ENCODE measurements at regions not wholly inside any gene's neighbourhood (a gene's known extent, or its start where the extent isn't known, plus 50 kb on each side); places are given as distances from the start of the nearest gene placed in this dataset.

- Histone ChIP-seq H3K79me2 (ENCODE audit: low read length) (no peaks in the 10 kb centered on the region), H3K4me3 (ENCODE audit: low read length) (no peak overlapping the region), H4K20me1 (ENCODE audit: insufficient read depth, low read length) (no peaks in the 10 kb centered on the region), H3K4me2 (ENCODE audit: low read length) (no peak overlapping the region), H3K27ac (ENCODE audit: low read length) (no peak overlapping the region), H3K36me3 (replicated peaks; ENCODE audit: low read depth, low read length) (no peaks in the 10 kb centered on the region), H3K4me1 (ENCODE audit: low read length) (no peaks in the 10 kb centered on the region), H3K9ac (ENCODE audit: low read length) (no peak overlapping the region), H3K27me3 (ENCODE audit: low read depth, low read length) (no peaks in the 10 kb centered on the region), H2AFZ (ENCODE audit: low read depth, low read length) (no peak overlapping the region), H3K9me3 (ENCODE audit: insufficient read depth, low read length) (no peaks in the 10 kb centered on the region)
- TF ChIP-seq, protein P1, sequence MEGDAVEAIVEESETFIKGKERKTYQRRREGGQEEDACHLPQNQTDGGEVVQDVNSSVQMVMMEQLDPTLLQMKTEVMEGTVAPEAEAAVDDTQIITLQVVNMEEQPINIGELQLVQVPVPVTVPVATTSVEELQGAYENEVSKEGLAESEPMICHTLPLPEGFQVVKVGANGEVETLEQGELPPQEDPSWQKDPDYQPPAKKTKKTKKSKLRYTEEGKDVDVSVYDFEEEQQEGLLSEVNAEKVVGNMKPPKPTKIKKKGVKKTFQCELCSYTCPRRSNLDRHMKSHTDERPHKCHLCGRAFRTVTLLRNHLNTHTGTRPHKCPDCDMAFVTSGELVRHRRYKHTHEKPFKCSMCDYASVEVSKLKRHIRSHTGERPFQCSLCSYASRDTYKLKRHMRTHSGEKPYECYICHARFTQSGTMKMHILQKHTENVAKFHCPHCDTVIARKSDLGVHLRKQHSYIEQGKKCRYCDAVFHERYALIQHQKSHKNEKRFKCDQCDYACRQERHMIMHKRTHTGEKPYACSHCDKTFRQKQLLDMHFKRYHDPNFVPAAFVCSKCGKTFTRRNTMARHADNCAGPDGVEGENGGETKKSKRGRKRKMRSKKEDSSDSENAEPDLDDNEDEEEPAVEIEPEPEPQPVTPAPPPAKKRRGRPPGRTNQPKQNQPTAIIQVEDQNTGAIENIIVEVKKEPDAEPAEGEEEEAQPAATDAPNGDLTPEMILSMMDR (IDR thresholded peaks at IDR 0.05; ENCODE audit: low read depth, low read length): no peak
- TF ChIP-seq EZH2phosphoT487 (IDR thresholded peaks at IDR 0.05; ENCODE audit: low read depth): no peak
These were observed 1455.1 kb upstream of the CDH9 start for GRCh38 chr5:28493456-28493855.

DNA sequence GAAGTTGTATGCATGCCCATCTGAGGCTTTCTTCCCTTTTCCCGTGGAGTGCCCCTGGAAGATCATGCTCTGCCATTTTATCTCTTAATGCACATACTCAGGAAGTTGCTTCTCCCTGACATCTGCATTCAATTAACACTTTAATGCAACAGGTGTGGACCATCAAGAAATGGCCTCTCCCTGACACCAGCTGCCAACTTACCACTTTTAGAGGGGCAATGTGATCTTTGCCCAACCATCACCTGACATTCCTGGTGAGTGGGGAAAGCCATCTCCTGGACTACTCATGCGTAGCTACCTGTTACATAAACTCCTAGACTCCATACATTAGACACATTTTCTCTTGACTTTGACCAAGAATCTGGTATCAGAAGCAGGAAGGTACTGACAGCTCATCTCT lies 1450.4 kb upstream of the CDH9 start:
- no peaks in the 10 kb centered on the region for H3K4me1 ChIP-seq (ENCODE audit: low read length)
- no peaks in the 10 kb centered on the region for H3K79me2 ChIP-seq (ENCODE audit: low read length)
- no peaks in the 10 kb centered on the region for H3K27me3 ChIP-seq (ENCODE audit: low read depth, low read length)
- H4K20me1 ChIP-seq (ENCODE audit: insufficient read depth, low read length): no peaks in the 10 kb centered on the region
- no peak overlapping the region for H2AFZ ChIP-seq (ENCODE audit: low read depth, low read length)
- H3K4me3 ChIP-seq (ENCODE audit: low read length): no peak overlapping the region
- TF ChIP-seq, protein P1 (IDR thresholded peaks at IDR 0.05; ENCODE audit: low read depth, low read length): no peak
- no peak for TF ChIP-seq EZH2phosphoT487 (IDR thresholded peaks at IDR 0.05; ENCODE audit: low read depth)
- H3K27ac ChIP-seq (ENCODE audit: low read length): no peak overlapping the region
- H3K4me2 ChIP-seq (ENCODE audit: low read length): no peak overlapping the region
- H3K9ac ChIP-seq (ENCODE audit: low read length): no peak overlapping the region
- H3K36me3 ChIP-seq (replicated peaks; ENCODE audit: low read depth, low read length): no peaks in the 10 kb centered on the region
- H3K9me3 ChIP-seq (ENCODE audit: insufficient read depth, low read length): no peaks in the 10 kb centered on the region

- no peak overlapping the region for H3K4me2 ChIP-seq (ENCODE audit: low read length)
- H3K9ac ChIP-seq (ENCODE audit: low read length): no peak overlapping the region
- H2AFZ ChIP-seq (ENCODE audit: low read depth, low read length): no peak overlapping the region
- no peak overlapping the region for H3K27ac ChIP-seq (ENCODE audit: low read length)
- H3K4me1 ChIP-seq (ENCODE audit: low read length): no peaks in the 10 kb centered on the region
- H3K4me3 ChIP-seq (ENCODE audit: low read length): no peak overlapping the region
- H3K9me3 ChIP-seq (ENCODE audit: insufficient read depth, low read length): no peaks in the 10 kb centered on the region
- no peaks in the 10 kb centered on the region for H3K79me2 ChIP-seq (ENCODE audit: low read length)
- H4K20me1 ChIP-seq (ENCODE audit: insufficient read depth, low read length): no peaks in the 10 kb centered on the region
- TF ChIP-seq, protein P1 (IDR thresholded peaks at IDR 0.05; ENCODE audit: low read depth, low read length): no peak
- no peak for TF ChIP-seq EZH2phosphoT487 (IDR thresholded peaks at IDR 0.05; ENCODE audit: low read depth)
- no peaks in the 10 kb centered on the region for H3K36me3 ChIP-seq (replicated peaks; ENCODE audit: low read depth, low read length)
- no peaks in the 10 kb centered on the region for H3K27me3 ChIP-seq (ENCODE audit: low read depth, low read length)
These were observed 1445.1 kb upstream of the CDH9 start for GRCh38 chr5:28483327-28484025.

DNA sequence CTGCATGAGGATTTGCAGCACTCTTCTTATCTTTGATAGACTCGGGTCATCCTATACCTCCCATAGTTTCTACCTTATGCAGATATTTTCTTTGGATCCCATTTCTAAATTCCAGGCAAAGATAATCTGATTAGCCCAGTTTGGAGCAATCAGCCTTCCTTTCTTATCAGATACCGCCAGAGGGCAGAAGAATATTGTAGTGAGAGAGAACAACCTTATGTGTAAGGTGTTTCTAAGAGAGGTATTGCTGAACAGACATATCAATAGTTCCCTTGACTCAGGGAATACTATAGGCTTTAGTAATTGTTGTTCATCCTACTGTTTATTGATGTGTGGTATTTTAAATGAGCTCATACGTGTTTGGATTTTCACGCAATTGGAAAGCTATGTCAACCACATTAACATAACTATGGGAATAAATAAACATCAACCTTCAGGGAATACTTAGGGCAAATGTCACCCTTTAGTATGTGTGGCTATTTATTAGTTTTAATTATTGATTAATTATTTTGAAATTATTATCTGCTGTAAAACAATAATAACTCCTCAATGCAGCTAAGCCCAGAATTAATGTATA lies 1435.2 kb upstream of the CDH9 start:
- Histone ChIP-seq H3K9me3 (ENCODE audit: insufficient read depth, low read length) (no peaks in the 10 kb centered on the region), H2AFZ (ENCODE audit: low read depth, low read length) (no peak overlapping the region), H3K79me2 (ENCODE audit: low read length) (no peaks in the 10 kb centered on the region), H3K4me3 (ENCODE audit: low read length) (no peak overlapping the region), H3K27ac (ENCODE audit: low read length) (no peak overlapping the region), H3K27me3 (ENCODE audit: low read depth, low read length) (no peaks in the 10 kb centered on the region), H3K4me1 (ENCODE audit: low read length) (peaks cover 3% of the 10 kb centered on the region), H3K36me3 (replicated peaks; ENCODE audit: low read depth, low read length) (no peaks in the 10 kb centered on the region), H3K4me2 (ENCODE audit: low read length) (no peak overlapping the region), H3K9ac (ENCODE audit: low read length) (no peak overlapping the region), H4K20me1 (ENCODE audit: insufficient read depth, low read length) (no peaks in the 10 kb centered on the region)
- TF ChIP-seq, protein P1 (IDR thresholded peaks at IDR 0.05; ENCODE audit: low read depth, low read length): peak; percentile 66
- no peak for TF ChIP-seq EZH2phosphoT487 (IDR thresholded peaks at IDR 0.05; ENCODE audit: low read depth)

All from OCI-LY3 (cell line).